ENCODE measurements at regions not wholly inside any gene's neighbourhood (a gene's known extent, or its start where the extent isn't known, plus 50 kb on each side); places are given as distances from the start of the nearest gene placed in this dataset.

GRCh38 chr12:96134200-96134599, 60.0 kb upstream of the ELK3 start:
- no peak for DNase-seq (ENCODE audit: low read depth)

GRCh38 chr12:96136161-96136560, 58.0 kb upstream of the ELK3 start:
- DNase-seq (ENCODE audit: low read depth), result no peak

- DNase-seq (ENCODE audit: low read depth), result no peak
Observed at GRCh38 chr12:96136725-96137378, 57.3 kb upstream of the ELK3 start.

- no peak for DNase-seq (ENCODE audit: low read depth)
Observed at GRCh38 chr12:96140174-96140573, 54.0 kb upstream of the ELK3 start.

GRCh38 chr12:96141216-96141912, 52.8 kb upstream of the ELK3 start:
- no peak for DNase-seq (ENCODE audit: low read depth)

- DNase-seq (ENCODE audit: low read depth), result no peak
Observed at GRCh38 chr12:96143392-96143791, 50.8 kb upstream of the ELK3 start.

GRCh38 chr12:96143827-96144565, 50.2 kb upstream of the ELK3 start:
- DNase-seq (ENCODE audit: low read depth), result no peak
